ENCODE measurements at regions not wholly inside any gene's neighbourhood (a gene's known extent, or its start where the extent isn't known, plus 50 kb on each side); places are given as distances from the start of the nearest gene placed in this dataset.

DNA sequence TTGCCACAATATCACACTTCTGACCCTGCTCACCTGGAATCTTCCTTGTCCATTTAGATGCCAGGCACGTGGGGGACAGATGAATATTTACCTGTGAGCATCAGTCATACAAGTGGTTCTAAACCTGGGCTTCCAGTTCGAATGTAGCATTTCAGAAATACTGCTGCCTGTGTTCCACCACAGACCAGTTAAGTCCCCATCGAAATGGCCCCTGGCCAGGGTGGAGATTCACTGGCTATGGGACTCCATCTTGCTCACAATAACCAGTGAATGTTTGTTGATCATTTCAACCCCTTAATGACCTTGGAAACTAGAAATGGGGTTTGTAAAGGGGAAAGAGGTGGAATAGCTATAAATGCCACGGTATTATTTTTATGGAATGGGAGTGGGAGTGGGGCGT, 73.8 kb downstream of the CLDN34 start:
- H3K4me3 ChIP-seq, result no peak overlapping the region
- H3K4me1 ChIP-seq, result peaks cover 7 to 16% of the 10 kb centered on the region in 2 donors
- H3K36me3 ChIP-seq, result no peaks in the 10 kb centered on the region
- in situ Hi-C loops (cut with MboI; ENCODE audit: low sequenced_read_pairs in 4 of 4) (no loop called here), intact Hi-C loops (cut with DNase I; ENCODE audit: low total_unique reads) (no loop called here)
- H3K9me3 ChIP-seq, result no peaks in the 10 kb centered on the region
- no peak for TF ChIP-seq POLR2A (IDR thresholded peaks at IDR 0.05)
- TF ChIP-seq, protein P1, sequence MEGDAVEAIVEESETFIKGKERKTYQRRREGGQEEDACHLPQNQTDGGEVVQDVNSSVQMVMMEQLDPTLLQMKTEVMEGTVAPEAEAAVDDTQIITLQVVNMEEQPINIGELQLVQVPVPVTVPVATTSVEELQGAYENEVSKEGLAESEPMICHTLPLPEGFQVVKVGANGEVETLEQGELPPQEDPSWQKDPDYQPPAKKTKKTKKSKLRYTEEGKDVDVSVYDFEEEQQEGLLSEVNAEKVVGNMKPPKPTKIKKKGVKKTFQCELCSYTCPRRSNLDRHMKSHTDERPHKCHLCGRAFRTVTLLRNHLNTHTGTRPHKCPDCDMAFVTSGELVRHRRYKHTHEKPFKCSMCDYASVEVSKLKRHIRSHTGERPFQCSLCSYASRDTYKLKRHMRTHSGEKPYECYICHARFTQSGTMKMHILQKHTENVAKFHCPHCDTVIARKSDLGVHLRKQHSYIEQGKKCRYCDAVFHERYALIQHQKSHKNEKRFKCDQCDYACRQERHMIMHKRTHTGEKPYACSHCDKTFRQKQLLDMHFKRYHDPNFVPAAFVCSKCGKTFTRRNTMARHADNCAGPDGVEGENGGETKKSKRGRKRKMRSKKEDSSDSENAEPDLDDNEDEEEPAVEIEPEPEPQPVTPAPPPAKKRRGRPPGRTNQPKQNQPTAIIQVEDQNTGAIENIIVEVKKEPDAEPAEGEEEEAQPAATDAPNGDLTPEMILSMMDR (IDR thresholded peaks at IDR 0.05 in 4 of 5, conservative IDR thresholded peaks at IDR 0.05 in 1 of 5), result no peak
- DNase-seq, result no peak
- H3K27ac ChIP-seq, result no peak overlapping the region
- H3K27me3 ChIP-seq, result no peaks in the 10 kb centered on the region
- no peak for ATAC-seq

DNA sequence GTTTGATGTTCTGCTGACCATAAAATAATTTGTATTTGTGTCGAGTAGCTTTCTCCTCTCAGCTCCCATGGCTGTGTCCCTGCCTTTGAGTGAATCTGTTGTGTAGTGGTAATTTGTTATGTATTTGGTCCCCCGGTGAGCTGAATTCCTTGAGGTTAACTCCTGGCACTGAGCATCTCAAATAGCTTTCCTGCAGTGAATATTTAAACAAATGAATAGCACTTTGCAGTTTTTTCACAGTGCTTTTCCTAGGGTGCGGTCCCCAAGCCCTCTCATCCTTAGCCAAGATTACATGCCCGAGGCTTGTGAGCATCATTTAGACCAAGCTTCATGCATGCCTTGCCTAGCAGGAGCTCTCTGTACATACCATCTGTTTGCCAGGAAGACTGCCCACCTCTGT, 74.2 kb downstream of the CLDN34 start:
- H3K4me1 ChIP-seq, result peaks cover 7 to 16% of the 10 kb centered on the region in 2 donors
- in situ Hi-C loops (cut with MboI; ENCODE audit: low sequenced_read_pairs in 4 of 4), result no loop called here

DNA sequence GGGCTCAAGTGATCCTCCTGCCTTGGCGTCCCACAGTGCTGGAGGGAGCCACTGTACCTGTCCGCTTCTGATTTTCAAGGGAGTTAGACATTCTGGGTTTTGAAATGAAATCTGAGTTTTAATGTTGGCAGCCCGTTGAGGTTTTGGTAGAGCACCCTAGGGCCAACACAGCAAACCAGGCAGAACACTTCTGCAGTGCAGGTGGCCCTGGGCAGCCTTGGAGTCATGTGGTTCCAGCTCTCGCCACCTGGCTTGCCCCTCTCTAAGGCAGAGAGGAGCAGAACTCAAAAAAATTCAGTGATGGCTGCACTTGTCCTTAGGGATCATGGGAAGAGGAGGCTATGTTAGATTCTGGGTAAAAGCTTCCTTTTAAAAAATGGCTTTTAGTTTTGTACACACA, 74.9 kb downstream of the CLDN34 start:
- no peak overlapping the region for H3K27ac ChIP-seq
- no peak overlapping the region for H3K4me3 ChIP-seq
- TF ChIP-seq, protein P1 (IDR thresholded peaks at IDR 0.05 in 4 of 5, conservative IDR thresholded peaks at IDR 0.05 in 1 of 5), result no peak
- TF ChIP-seq POLR2A (IDR thresholded peaks at IDR 0.05), result no peak

More for the DNA sequence above, 74.2 kb downstream of the CLDN34 start:
- ATAC-seq, result no peak
- Histone ChIP-seq H3K36me3 (no peaks in the 10 kb centered on the region), H3K9me3 (no peaks in the 10 kb centered on the region), H3K27ac (no peak overlapping the region), H3K27me3 (no peaks in the 10 kb centered on the region), H3K4me3 (no peak overlapping the region)
- DNase-seq, result no peak
- intact Hi-C loops (cut with DNase I; ENCODE audit: low total_unique reads), result no loop called here
- TF ChIP-seq, protein P1 (IDR thresholded peaks at IDR 0.05 in 4 of 5, conservative IDR thresholded peaks at IDR 0.05 in 1 of 5), result no peak
- no peak for TF ChIP-seq POLR2A (IDR thresholded peaks at IDR 0.05)

DNA sequence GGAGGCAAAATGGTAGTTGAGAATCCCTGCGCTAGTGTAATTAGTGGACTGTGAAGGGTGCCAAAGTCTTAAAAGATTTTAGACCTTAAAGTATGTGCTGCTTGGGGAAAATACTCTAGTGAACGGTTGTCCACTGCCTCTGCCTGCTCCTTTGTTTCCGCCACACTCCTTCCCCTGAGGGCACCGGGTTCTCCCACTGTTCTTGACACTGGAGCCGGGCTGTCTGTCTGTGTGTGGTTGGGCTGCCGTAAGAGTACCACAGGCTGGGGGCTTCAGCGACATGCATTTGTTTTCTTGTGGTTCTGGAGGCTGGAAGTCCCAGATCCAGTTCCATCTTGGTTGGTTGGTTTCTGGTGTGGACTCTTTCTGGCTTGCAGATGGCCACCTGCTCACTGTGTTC, 76.2 kb downstream of the CLDN34 start:
- Histone ChIP-seq H3K27ac (no peak overlapping the region), H3K4me1 (peaks cover 10 to 16% of the 10 kb centered on the region in 2 donors), H3K36me3 (no peaks in the 10 kb centered on the region), H3K27me3 (no peaks in the 10 kb centered on the region), H3K4me3 (no peak overlapping the region), H3K9me3 (no peaks in the 10 kb centered on the region)
- intact Hi-C loops (cut with DNase I; ENCODE audit: low total_unique reads), result no loop called here
- no peak for TF ChIP-seq POLR2A (IDR thresholded peaks at IDR 0.05)
- TF ChIP-seq, protein P1 (IDR thresholded peaks at IDR 0.05 in 4 of 5, conservative IDR thresholded peaks at IDR 0.05 in 1 of 5), result no peak
- no peak for DNase-seq
- ATAC-seq, result no peak
- in situ Hi-C loops (cut with MboI; ENCODE audit: low sequenced_read_pairs in 4 of 4), result no loop called here

More for the DNA sequence above, 74.9 kb downstream of the CLDN34 start:
- in situ Hi-C loops (cut with MboI; ENCODE audit: low sequenced_read_pairs in 4 of 4), result no loop called here
- Histone ChIP-seq H3K27me3 (no peaks in the 10 kb centered on the region), H3K36me3 (no peaks in the 10 kb centered on the region), H3K4me1 (peaks cover 7 to 16% of the 10 kb centered on the region in 2 donors), H3K9me3 (no peaks in the 10 kb centered on the region)
- intact Hi-C loops (cut with DNase I; ENCODE audit: low total_unique reads), result no loop called here
- DNase-seq (no peak), ATAC-seq (no peak)

DNA sequence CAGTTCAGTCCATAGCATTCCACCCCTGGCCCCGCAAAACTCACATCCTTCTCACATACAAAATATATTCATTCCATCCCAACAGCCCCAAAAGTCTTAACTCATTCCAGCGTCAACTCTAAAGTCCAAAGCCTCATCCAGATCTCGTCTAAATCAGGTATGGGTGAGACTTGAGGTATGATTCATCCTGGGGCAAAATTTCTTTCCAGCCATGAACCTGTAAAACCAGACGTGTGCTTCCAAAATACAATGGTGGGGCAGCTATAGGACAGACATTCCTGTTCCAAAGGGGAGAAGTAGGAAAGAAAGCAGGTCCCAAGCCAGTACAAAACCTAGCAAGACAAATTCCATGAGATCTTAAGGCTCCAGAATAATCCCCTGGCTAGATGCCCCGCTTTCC, 76.9 kb downstream of the CLDN34 start:
- Histone ChIP-seq H3K27ac (no peak overlapping the region), H3K27me3 (no peaks in the 10 kb centered on the region), H3K4me1 (peaks cover 14 to 22% of the 10 kb centered on the region in 2 donors), H3K9me3 (no peaks in the 10 kb centered on the region), H3K36me3 (no peaks in the 10 kb centered on the region), H3K4me3 (no peak overlapping the region)
- TF ChIP-seq, protein P1 (IDR thresholded peaks at IDR 0.05 in 4 of 5, conservative IDR thresholded peaks at IDR 0.05 in 1 of 5), result no peak
- TF ChIP-seq POLR2A (IDR thresholded peaks at IDR 0.05), result no peak
- ATAC-seq (no peak), DNase-seq (no peak)
- in situ Hi-C loops (cut with MboI; ENCODE audit: low sequenced_read_pairs in 4 of 4), result no loop called here
- intact Hi-C loops (cut with DNase I; ENCODE audit: low total_unique reads), result no loop called here
